Pancreas (tissue), 10 donors: ENCODE measurements at regions not wholly inside any gene's neighbourhood (a gene's known extent, or its start where the extent isn't known, plus 50 kb on each side); places are given as distances from the start of the nearest gene placed in this dataset.

Experiments used
- ATAC-seq, 4 donors: fragments of 200-7000 bp; cut with Tn5 transposase; one replicate each; pipeline versions ENCODE4 v1.8.0 to v1.9.1; 2020; ENCODE audit warnings: mild to moderate bottlenecking in 4 of 4, moderate library complexity in 4 of 4
- DNase-seq, 6 donors: peaks; one replicate each; pipeline ENCODE4 v3.0.0-alpha.2; 2020
- FAIRE-seq: peaks from 2 replicates; lab custom pipeline; 2012; peaks lifted over from hg19 to GRCh38; lab: Jason Lieb, UNC
- H3K27ac ChIP-seq, 4 donors: fragments of 200-600 bp; sonication (generic); 1 replicate in 3 of 4; 2 replicates in 1 of 4; pipeline versions ENCODE4 v1.5.0 to v1.8.0; 2020
- H3K27me3 ChIP-seq, 4 donors: fragments of 200-600 bp; one replicate each; pipeline ENCODE4 v1.8.0; 2021
- H3K36me3 ChIP-seq, 3 donors: fragments of 200-600 bp; sonication (generic) in 1 of 3; one replicate each; pipeline versions ENCODE4 v1.5.0 to v1.8.0; 2020 to 2021
- H3K4me1 ChIP-seq, 3 donors: fragments of 200-600 bp; one replicate each; pipeline ENCODE4 v1.8.0; 2021
- H3K4me3 ChIP-seq, 4 donors: fragments of 200-600 bp; sonication (generic) in 2 of 4; one replicate each; pipeline versions ENCODE4 v1.5.0 to v1.8.0; 2020 to 2021
- H3K9me3 ChIP-seq, 4 donors: fragments of 200-600 bp; one replicate each; pipeline ENCODE4 v1.8.0; 2021
- WGBS, 2 donors: extraction: QIAGEN DNeasy Blood & Tissue Kit; methylation state at CpG; one replicate each; pipeline ENCODE4 v1.1.7; 2013; 5-methylcytosine and 5-hydroxymethylcytosine counted together
- intact Hi-C, 3 donors: fragments of 100-400 bp; cut with DNase I; formaldehyde crosslinking; loops; one replicate each; pipeline versions ENCODE4 v1.11.1 to v1.14.2; 2022
- TF ChIP-seq, protein P1 (sequence below), 4 donors: fragments of 200-600 bp; sonication (generic) in 3 of 4; IDR thresholded peaks; one replicate each; pipeline versions ENCODE4 v1.5.0 to v1.8.0; 2021; ENCODE audit warnings: antibody characterized with exemption in 4 of 4
- donor health status: healthy with polysubstance abuse.
- donor health status: DM: no; HTN: no; CAD: no; lungs with moderate emphysema.
- donor health status: DM: no; HTN: no; CAD: no.
- donor health status: control.
- donor health status: control.
- donor health status: Bipolar disorder and iron deficiency.
- donor health status: DM: yes; HTN: yes; CAD: no.
- donor health status: DM: no; HTN: no; CAD: no.
- donor health status: DM: no; HTN: no; CAD: no.
- donor health status: DM: yes; HTN: yes; CAD: no.

DNA sequence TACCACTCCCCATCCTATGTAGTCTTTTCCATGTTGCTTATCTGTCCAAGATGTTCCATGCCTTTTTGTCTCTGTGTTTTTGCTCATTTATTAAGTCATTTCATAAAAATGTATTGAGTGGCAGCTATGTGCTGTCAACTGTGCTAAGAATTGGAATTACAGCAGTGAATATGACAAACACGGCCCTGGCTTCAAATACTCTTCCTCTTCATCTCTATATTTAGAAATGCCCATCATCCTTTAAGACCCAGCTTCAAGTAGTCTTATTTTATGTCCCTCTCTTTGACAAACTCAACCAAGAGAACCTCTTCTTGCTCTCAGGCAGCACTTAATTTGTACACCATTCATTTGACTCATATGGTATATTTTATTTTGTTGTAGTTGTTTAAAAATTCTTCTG lies 55.4 kb upstream of the AMOT start:
- no peak for ATAC-seq
- no peak for DNase-seq
- no peak overlapping the region for H3K4me3 ChIP-seq
- 55 to 62% methylated on average over 1 of the region's 1 CpG for WGBS, 2 donors
- intact Hi-C loops, result no loop called here
- H3K27ac ChIP-seq, result no peak overlapping the region
- H3K9me3 ChIP-seq, result no peaks in the 10 kb centered on the region
- FAIRE-seq, result no peak
- peaks cover 0 to 15% (median 0%) of the 10 kb centered on the region in 4 donors for H3K27me3 ChIP-seq
- no peaks in the 10 kb centered on the region for H3K36me3 ChIP-seq
- TF ChIP-seq, protein P1, sequence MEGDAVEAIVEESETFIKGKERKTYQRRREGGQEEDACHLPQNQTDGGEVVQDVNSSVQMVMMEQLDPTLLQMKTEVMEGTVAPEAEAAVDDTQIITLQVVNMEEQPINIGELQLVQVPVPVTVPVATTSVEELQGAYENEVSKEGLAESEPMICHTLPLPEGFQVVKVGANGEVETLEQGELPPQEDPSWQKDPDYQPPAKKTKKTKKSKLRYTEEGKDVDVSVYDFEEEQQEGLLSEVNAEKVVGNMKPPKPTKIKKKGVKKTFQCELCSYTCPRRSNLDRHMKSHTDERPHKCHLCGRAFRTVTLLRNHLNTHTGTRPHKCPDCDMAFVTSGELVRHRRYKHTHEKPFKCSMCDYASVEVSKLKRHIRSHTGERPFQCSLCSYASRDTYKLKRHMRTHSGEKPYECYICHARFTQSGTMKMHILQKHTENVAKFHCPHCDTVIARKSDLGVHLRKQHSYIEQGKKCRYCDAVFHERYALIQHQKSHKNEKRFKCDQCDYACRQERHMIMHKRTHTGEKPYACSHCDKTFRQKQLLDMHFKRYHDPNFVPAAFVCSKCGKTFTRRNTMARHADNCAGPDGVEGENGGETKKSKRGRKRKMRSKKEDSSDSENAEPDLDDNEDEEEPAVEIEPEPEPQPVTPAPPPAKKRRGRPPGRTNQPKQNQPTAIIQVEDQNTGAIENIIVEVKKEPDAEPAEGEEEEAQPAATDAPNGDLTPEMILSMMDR (IDR thresholded peaks at IDR 0.05), result no peak
- no peaks in the 10 kb centered on the region for H3K4me1 ChIP-seq
